GM18909 (cell line): ENCODE measurements at regions not wholly inside any gene's neighbourhood (a gene's known extent, or its start where the extent isn't known, plus 50 kb on each side); places are given as distances from the start of the nearest gene placed in this dataset.
"Not testable (repeated sequence)": the region's sequence is repeated elsewhere in the genome, so short reads cannot be mapped to it uniquely, and the experiment has no call there.

ENCODE experiments used
- ATAC-seq: cut with Tn5 transposase; IDR thresholded peaks from one replicate; pipeline ENCODE4 v1.9.1; 2021; ENCODE audit warnings: mild to moderate bottlenecking; ENCODE audit not compliant: unreplicated experiment, poor library complexity

DNA sequence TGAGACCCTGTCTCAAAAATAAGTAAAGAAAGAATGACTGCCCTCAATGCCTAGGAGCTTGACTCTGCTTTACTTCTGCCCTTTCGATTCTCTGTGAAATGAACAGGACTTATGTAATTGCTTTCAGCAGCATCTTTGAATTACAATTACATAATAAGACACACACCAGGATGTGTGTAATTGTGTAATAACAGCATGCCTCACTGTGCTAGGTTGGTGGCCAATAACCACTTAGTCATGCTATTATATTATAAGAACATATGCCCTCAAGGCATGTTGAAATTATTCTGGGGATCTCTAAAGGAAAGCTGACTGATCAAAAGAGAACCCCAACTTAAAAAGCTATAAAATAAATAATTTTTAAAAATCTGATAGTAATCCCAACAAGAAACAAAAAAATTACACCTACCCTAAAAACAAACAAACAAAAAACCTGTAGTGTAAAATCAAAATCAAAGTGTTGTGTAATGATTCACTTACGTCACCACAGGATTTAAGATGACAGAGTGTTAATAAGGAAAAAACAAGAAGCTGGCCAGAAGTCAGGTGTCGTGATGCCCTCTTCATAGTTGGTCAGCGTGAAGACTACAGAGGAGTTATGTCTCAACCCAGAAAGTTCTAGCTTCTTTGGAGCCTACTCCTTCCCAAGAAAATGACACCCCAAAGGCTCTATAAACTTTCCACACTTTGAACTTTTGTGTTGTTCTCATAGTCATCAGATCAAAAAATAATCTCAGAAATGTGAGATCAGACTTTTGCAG is 70.5 kb upstream of the NBPF11 start:
- ATAC-seq: not testable (repeated sequence)

GRCh38 chr1:148221593-148221992 is 69.5 kb upstream of the NBPF11 start:
- ATAC-seq: not testable (repeated sequence)

DNA sequence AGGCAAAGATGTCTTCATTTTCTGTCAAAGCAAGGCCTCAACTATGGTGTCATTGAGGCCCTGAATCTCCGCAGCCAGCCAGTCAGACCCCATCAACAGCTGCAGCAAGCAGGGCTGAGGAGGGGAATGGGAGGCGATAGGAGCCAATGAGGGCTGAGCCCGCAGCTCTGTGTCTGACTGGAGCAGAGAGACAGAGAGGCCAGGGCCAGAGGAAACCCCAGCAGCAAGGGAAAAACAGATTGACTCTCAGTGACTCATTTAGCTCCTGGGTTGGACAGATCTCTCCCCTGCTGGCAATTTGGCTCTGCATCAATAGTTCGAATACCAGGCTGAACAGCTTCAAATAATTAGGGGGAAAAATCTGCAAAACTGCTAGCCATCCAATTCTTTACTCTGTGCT is 67.1 kb upstream of the NBPF11 start:
- not testable (repeated sequence) for ATAC-seq

- ATAC-seq: not testable (repeated sequence)
These were observed 59.1 kb upstream of the NBPF11 start for GRCh38 chr1:148211191-148211590.

DNA sequence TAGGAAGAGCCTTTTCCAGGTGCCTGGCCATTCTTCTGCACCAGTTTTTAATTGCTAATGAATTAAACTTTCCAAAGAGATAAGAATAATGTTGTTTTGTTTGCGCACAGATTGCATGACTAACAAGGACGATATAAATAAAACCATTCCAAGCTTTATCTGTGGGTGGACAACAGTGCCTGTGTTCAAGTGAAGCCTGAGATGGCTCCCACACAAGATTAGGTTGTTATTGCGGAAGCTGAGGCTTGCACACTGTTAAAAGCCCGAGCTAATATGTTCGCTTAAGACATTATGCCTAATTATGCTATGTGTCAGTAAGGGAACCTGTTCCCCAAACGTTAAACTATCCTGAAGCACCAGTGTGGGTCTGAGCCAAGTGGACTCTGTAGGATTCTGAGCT is 58.5 kb upstream of the NBPF11 start:
- not testable (repeated sequence) for ATAC-seq

- not testable (repeated sequence) for ATAC-seq
These were observed 58.1 kb upstream of the NBPF11 start for GRCh38 chr1:148210166-148210565.

DNA sequence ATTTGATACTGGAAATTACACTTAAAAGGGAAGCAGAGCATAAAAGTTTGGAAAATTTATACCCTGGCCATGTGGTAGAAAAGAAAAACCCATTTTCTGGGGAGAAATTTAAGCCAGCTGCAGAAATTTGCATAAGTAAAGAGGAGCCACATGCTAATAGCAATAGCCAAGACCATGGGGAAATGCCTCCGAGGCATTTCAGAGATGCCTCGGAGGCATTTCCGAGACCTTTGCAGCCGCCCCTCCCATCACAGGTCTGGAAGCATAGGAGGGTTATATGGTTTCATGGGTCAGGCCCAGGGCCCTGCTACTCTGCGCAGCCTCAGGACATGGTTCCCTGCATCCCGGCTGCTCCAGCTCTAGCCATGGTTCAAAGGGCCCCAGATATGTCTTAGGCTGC is 49.9 kb upstream of the NBPF11 start:
- ATAC-seq: not testable (repeated sequence)
